ENCODE measurements at regions not wholly inside any gene's neighbourhood (a gene's known extent, or its start where the extent isn't known, plus 50 kb on each side); places are given as distances from the start of the nearest gene placed in this dataset.

GRCh38 chr3:20984594-20985205, 766.3 kb downstream of the ZNF385D start (continued):
- TF ChIP-seq REST (IDR thresholded peaks at IDR 0.05; ENCODE audit: unreplicated experiment) (no peak), ZNF331 (CRISPR knock-in tag; IDR thresholded peaks at IDR 0.05; ENCODE audit: low read depth) (no peak), NANOG (IDR thresholded peaks at IDR 0.05; ENCODE audit: borderline replicate concordance) (no peak), EZH2phosphoT487 (IDR thresholded peaks at IDR 0.05; ENCODE audit: unreplicated experiment) (no peak), ZNF114 (CRISPR knock-in tag; IDR thresholded peaks at IDR 0.05) (no peak), JUNB (IDR thresholded peaks at IDR 0.05; ENCODE audit: unreplicated experiment) (no peak)
- TF ChIP-seq, protein P1, sequence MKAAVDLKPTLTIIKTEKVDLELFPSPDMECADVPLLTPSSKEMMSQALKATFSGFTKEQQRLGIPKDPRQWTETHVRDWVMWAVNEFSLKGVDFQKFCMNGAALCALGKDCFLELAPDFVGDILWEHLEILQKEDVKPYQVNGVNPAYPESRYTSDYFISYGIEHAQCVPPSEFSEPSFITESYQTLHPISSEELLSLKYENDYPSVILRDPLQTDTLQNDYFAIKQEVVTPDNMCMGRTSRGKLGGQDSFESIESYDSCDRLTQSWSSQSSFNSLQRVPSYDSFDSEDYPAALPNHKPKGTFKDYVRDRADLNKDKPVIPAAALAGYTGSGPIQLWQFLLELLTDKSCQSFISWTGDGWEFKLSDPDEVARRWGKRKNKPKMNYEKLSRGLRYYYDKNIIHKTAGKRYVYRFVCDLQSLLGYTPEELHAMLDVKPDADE (IDR thresholded peaks at IDR 0.05): no peak

GRCh38 chr3:20975188-20975651, 775.8 kb downstream of the ZNF385D start:
- H3K27ac Mint-ChIP-seq: no peak overlapping the region
- TF ChIP-seq JUNB (IDR thresholded peaks at IDR 0.05; ENCODE audit: unreplicated experiment) (no peak), CTCF (conservative IDR thresholded peaks at IDR 0.05; ENCODE audit: low read depth in 2 of 2) (no peak), NANOG (IDR thresholded peaks at IDR 0.05; ENCODE audit: borderline replicate concordance) (no peak), EZH2phosphoT487 (IDR thresholded peaks at IDR 0.05; ENCODE audit: unreplicated experiment) (no peak), ZNF331 (CRISPR knock-in tag; IDR thresholded peaks at IDR 0.05; ENCODE audit: low read depth) (no peak), CREB1 (CRISPR knock-in tag; IDR thresholded peaks at IDR 0.05; ENCODE audit: low read depth) (no peak), ZNF462 (CRISPR knock-in tag; IDR thresholded peaks at IDR 0.05) (no peak)

More at GRCh38 chr3:20975188-20975651, 775.8 kb downstream of the ZNF385D start:
- Mint-ChIP-seq H3K27me3 (ENCODE audit: insufficient read depth, low read depth, poor library complexity) (peaks cover 4% of the 10 kb centered on the region), H3K36me3 (ENCODE audit: low read depth) (no peaks in the 10 kb centered on the region), H3K9me3 (peaks cover 4% of the 10 kb centered on the region; the same call in 2 of the 3 replicates), H3K4me3 (no peak overlapping the region), H3K4me1 (peaks cover 40% of the 10 kb centered on the region)
- ATAC-seq (no peak), DNase-seq (ENCODE audit: low spot score) (no peak)
- Histone ChIP-seq H3F3A (replicated peaks; ENCODE audit: low read depth) (no peaks in the 10 kb centered on the region), H3K79me2 (replicated peaks; ENCODE audit: insufficient read depth) (no peaks in the 10 kb centered on the region), H3K9me2 (ENCODE audit: insufficient read depth) (peaks cover 5% of the 10 kb centered on the region; the same call in 1 of the 2 replicates), H3K4me2 (no peak overlapping the region), H3K4me1 (ENCODE audit: insufficient read depth) (peaks cover 36% of the 10 kb centered on the region), H2AFZ (0 out of 2 replicates have a peak overlapping the region, but pooled peaks have one; percentile 25), H4K20me1 (replicated peaks; ENCODE audit: insufficient read depth) (no peaks in the 10 kb centered on the region), H3K36me3 (ENCODE audit: insufficient read depth) (no peaks in the 10 kb centered on the region), H3K27me3 (ENCODE audit: insufficient read depth) (no peaks in the 10 kb centered on the region), H3K27ac (ENCODE audit: low read depth) (no peak overlapping the region), H3K4me3 (no peak overlapping the region)
